ENCODE measurements at regions not wholly inside any gene's neighbourhood (a gene's known extent, or its start where the extent isn't known, plus 50 kb on each side); places are given as distances from the start of the nearest gene placed in this dataset.

- no peak for TF ChIP-seq CTCF (IDR thresholded peaks at IDR 0.05)
- TF ChIP-seq POLR2A (IDR thresholded peaks at IDR 0.05), result no peak
These were observed 648.0 kb upstream of the KIRREL3 start for GRCh38 chr11:127648583-127648982.
